Inflammatory macrophage (primary cell): ENCODE measurements at regions not wholly inside any gene's neighbourhood (a gene's known extent, or its start where the extent isn't known, plus 50 kb on each side); places are given as distances from the start of the nearest gene placed in this dataset.

Experiments
- DNase-seq, 2 donors: peaks; one replicate each; pipeline ENCODE4 v3.0.0-alpha.2; 2020 to 2022

- DNase-seq = no peak
Observed at GRCh38 chr14:56902385-56902784, 92.1 kb upstream of the OTX2 start.

GRCh38 chr14:56900726-56901125, 90.4 kb upstream of the OTX2 start:
- DNase-seq = no peak

GRCh38 chr14:56899829-56900228, 89.5 kb upstream of the OTX2 start:
- no peak for DNase-seq

- DNase-seq = no peak
Observed at GRCh38 chr14:56896922-56897321, 86.6 kb upstream of the OTX2 start.

GRCh38 chr14:56896231-56896630, 86.0 kb upstream of the OTX2 start:
- DNase-seq = no peak

GRCh38 chr14:56895154-56895553, 84.9 kb upstream of the OTX2 start:
- DNase-seq = no peak

GRCh38 chr14:56894591-56894991, 84.3 kb upstream of the OTX2 start:
- no peak for DNase-seq

GRCh38 chr14:56892959-56893358, 82.7 kb upstream of the OTX2 start:
- no peak for DNase-seq

- peak; percentile 5 to 9 for DNase-seq
Observed at GRCh38 chr14:56891226-56891625, 80.9 kb upstream of the OTX2 start.

- DNase-seq = no peak
Observed at GRCh38 chr14:56889705-56890104, 79.4 kb upstream of the OTX2 start.

- DNase-seq = no peak
Observed at GRCh38 chr14:56888274-56888673, 78.0 kb upstream of the OTX2 start.

- DNase-seq = no peak
Observed at GRCh38 chr14:56887216-56887615, 76.9 kb upstream of the OTX2 start.

- DNase-seq = no peak
Observed at GRCh38 chr14:56886471-56887062, 76.3 kb upstream of the OTX2 start.

- no peak for DNase-seq
Observed at GRCh38 chr14:56885825-56886224, 75.5 kb upstream of the OTX2 start.

GRCh38 chr14:56884617-56885016, 74.3 kb upstream of the OTX2 start:
- DNase-seq = no peak

- DNase-seq = no peak
Observed at GRCh38 chr14:56881181-56881580, 70.9 kb upstream of the OTX2 start.

- DNase-seq = no peak
Observed at GRCh38 chr14:56878766-56879165, 68.5 kb upstream of the OTX2 start.

GRCh38 chr14:56875104-56875675, 64.9 kb upstream of the OTX2 start:
- no peak for DNase-seq

- DNase-seq = no peak
Observed at GRCh38 chr14:56874375-56874774, 64.1 kb upstream of the OTX2 start.

GRCh38 chr14:56870336-56870735, 60.1 kb upstream of the OTX2 start:
- no peak for DNase-seq

- DNase-seq = no peak
Observed at GRCh38 chr14:56868660-56869059, 58.4 kb upstream of the OTX2 start.

- no peak for DNase-seq
Observed at GRCh38 chr14:56862836-56863235, 52.6 kb upstream of the OTX2 start.

GRCh38 chr14:56860441-56860840, 50.2 kb upstream of the OTX2 start:
- no peak for DNase-seq
